DMS79 treated with DMSO at 0.1 percent for 48 hours (cell line): ENCODE measurements at regions not wholly inside any gene's neighbourhood (a gene's known extent, or its start where the extent isn't known, plus 50 kb on each side); places are given as distances from the start of the nearest gene placed in this dataset.

Experiments used
- DNase-seq: peaks from one replicate; lab custom pipeline; 2025; lab: John Stamatoyannopoulos, UW

DNA sequence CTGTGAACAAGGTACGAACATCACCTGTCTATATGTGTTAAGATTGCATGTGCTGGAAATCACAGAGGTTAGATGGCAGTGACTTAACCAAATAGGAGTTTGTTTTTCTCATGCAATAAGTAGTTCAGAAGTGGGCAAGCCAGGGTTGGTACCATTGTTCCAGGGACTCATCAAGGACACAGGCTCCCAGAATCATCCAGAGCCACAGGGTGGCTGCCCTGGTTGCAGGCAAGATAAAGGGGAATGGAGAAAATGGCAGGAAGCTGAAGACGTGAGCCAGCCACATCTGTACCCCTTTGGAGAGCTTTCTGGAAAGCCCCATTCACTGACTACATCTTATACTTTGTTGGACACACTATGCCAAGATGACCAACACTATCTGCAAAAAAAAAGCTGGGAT is 126.0 kb upstream of the IL12B start:
- no peak for DNase-seq

DNA sequence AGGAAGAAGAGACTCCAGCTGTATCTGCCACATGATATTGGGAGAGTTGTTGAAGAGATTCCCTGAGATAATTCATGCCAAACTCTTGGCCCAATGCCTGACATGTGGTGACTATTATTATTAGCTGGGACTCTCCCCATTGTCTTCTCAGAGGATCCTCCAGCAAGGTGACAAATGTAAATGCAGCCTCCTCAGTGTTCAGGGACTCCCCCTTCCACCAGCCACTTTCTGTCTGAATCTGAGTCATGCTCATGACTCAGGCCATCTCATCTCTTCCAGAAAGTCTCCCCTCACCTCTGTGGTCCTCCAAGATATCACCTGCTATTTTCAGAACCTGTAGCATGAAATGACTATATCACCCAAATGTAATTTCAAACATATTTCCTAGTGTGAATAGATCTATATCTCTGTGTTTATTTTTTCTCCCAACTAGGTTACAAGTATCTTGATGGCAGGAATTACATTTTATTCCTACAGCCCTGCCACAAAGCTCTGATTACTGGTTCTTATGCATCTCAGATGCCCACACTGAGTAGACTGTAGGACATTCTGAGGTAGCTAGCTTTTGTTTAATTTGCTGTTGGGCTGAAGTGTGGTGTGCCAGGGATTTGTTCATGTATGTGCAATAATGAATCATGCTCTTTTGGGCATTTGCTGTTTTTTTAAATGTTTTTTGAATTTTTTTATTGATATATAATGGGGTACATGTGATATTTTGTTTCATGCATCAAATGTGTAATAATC is 126.6 kb upstream of the IL12B start:
- DNase-seq, result no peak

DNA sequence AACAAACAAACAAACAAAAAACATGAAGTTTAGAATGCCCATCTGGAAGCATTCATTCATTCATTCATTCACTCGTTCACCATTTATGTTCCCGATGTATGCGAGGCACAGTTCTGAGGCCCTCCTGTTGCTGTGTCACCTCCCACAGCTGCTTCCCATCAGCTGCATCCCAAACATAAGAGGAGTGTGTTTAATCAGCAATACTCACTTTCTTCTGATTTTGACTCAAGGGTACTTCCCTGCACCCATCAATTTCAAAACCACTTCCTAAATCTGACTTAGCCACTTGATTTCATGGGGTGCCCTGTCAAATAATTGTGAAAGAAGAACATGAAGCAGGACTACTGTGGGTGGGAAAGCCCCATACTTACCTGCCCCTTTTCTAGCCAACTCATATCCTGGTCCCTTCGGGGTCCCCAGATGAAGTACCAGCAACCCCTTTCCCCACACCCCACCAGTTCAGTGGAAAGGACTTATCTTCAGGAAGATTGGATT is 128.0 kb upstream of the IL12B start:
- no peak for DNase-seq

DNA sequence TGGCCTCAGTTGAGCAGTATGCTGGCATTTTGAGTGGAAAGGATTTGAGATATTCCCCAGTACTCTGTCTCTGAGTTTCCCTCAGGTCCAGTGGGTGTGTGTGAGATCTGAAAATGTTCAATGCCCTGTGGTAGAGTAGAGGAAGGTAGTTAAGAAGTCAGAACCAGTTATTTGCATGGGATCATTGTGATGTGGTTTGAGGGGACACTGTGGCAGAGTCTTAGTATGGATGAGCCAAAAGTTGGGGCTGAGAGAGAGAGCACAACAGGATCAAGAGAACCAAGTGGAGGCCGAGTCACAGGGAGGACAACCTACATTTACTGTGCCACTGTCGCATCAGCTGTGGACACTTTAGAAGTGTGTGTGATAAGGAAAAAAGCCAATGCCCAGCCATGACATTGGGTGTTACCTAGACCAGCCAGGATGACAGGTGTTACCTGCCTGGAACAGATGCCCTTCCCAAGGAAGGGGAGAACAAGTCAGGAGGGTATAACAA is 128.9 kb upstream of the IL12B start:
- no peak for DNase-seq

DNA sequence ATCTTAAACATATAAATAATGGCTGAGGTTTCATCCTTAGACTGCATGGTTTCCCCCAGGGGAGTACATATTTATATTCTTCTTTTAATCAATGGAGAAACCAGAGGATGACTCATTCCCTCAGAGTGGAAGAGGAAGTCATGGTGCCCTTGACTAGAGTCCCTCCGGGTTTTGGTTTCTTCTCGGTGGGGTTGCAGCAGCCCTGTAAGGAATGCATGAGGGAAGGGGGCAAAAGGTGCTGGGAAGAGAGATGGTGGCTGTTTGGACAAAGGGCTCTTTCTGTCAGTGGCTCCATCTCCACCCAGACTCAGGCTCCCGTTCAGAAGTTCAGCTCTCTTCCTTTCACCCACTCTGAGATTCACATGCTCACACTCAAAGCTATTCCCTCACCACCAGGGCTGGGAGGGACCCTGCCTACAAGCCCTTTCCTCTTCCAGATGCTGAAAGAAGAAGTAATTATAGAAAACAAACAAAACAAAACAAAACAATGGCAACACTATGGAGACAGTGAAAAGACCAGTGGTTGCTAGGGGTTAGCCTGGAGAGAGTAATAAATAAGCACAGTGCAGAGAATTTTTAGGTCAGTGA is 129.8 kb upstream of the IL12B start:
- DNase-seq, result no peak

DNA sequence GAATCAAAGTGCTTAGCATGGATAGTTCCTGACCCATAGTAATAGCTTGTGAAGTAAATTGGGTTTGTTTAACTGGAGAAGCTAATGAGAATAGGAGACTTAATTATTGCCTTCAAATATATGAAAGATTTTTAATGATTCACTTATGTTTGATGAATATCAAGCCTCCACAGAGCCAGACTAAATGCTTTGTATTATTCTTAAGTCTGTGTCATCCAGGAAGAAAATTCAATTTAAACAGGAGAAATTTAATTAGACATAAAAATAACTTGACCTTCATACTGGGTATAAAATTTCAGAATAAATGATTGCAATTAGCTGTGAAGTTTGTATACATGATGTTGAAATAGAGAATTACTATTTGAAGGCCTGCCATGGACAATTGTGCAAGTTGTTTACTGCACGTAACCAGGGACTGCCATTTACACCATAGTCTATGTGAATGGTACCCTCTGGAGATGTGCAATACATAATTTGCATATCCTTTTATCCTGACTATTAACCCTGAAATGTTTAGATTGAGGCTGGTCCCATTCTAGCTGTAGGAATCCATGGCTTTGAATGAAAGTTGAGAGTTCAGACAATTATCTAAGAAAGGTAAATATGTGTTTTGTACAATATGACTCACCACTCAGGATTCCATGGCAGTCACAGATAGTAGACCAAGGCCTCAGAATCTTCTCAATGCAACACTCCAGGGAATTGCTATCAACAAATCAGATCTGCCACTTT is 133.5 kb upstream of the IL12B start:
- no peak for DNase-seq

DNA sequence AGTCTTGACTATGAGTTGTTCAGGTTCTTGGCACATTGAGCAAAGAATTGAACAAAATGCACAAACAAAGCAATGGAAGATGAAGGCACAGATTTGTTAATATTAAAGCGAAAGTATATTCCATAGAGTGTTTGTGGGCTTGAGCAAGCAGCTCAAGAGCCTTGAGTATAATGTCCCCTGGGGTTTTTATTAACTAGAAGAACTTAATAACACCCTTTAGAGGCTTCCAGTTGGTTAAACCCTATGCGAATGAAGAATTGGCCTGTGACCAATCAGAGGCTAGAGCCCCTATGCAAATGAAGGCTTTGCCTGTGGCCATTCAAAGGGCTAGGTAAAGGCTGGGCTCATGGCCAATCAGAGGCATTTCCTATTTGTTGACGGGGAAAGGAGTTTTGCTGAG is 135.3 kb upstream of the IL12B start:
- no peak for DNase-seq

DNA sequence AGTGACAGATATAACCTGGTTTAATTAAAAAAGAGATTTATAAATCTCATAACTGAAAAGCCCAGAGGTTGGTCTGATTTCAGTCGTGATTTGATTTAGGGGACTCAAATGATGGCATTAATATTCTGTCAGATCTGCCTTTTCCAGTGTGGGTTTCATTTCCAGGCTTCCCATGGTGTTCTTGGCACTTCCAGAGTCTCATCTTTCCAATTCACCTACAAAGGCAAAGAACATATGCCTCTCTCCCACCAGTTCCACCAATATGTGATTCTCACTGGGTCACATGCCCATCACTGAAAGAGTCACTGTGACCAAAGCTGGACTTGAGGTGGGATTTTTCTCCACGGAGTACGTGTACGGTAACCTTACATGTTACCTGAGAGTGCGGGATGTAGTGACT is 137.4 kb upstream of the IL12B start:
- no peak for DNase-seq

DNA sequence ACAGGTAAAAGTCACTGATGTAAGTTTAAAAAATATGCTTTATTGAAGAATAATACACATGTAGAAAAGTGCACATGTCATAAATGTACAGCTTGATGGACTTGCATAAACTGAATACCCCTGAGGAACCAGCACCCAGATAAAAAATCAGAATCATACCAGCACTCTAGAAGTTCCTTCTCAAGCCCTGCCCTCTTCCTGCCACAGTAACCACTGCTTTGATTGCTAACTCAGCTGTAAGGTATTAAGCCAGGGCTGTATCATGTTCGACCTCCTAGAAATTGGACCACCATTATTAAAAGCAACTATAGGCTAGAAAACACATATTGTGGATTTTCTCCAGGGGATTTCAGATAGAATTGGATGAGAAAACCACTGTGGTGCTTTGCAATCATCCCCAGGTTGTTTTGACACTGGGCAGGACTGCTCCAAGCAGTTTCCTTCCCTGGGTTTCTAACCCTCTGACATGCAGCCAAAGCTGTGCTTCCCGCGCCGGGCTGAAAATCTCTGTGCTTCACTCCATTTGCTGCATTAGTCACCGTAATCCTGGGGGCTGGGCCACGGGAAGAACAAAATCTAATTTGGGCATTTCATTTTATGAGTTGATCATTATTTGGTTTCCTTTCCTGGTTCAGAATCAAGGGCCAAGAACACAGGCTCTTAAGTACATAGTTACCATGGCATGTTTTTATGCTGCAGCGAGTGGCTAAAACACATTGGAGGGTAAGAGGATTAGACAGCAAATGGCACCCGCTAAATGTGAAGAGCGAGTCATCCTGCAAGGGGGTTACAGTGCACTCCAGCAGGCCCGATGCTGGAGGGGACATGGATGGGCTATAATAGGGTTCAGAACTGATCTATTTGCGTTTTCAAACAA is 139.4 kb upstream of the IL12B start:
- no peak for DNase-seq

DNA sequence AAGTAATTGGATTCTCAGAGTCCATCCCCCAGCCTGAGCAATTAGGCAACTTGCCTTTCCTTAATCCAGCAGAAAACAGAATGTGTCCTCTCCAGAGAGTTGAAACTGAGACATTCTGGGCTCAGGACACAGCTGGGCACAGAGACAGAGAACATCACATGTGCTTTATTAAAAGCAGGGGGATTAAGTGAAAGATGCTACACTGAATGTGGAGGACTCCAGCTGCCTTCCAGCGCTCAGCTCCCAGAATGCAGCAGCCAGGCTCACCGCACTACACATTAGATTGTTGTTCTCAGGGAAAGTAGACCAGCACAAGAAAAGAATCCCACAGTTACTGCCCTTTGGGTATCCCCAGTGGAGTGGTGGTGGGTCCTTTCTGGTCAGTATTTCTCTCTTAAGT is 141.6 kb upstream of the IL12B start:
- DNase-seq, result no peak

DNA sequence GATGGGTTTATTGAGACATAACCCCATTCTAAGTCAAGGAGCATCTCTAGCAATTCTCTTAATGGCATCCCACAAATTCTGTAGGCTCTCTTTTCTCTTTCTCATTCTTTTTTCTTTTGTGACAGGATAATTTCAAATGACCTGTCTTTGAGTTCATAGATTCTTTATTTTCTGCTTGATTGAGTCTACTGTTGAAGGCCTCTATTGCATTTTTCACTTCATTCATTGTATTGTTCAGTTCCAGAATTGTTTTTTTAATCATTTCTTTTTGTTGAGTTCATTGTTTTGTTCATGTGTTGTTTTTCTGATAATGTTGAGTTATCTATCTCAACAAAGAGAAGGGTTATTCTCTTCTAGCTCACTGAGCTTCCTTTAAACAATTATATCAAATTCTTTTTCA is 144.7 kb upstream of the IL12B start:
- DNase-seq, result no peak

DNA sequence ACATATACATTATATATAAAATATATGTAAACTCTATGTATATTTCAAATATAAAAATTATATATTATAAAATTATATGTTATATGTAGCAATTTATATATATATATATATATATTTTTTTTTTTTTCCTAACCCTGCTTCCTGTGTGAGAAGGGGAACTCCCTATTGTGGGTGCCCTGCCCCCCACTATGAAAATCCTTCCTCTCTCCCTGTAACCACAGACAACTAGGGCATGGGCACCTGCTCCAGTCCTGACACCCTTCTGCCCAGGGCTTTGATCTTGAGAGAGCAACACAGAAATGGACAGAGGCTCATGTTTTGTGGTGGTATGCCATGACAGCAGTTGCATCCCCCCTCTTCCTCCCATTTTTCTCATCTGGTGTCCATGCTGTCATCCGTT is 148.7 kb upstream of the IL12B start:
- no peak for DNase-seq

DNA sequence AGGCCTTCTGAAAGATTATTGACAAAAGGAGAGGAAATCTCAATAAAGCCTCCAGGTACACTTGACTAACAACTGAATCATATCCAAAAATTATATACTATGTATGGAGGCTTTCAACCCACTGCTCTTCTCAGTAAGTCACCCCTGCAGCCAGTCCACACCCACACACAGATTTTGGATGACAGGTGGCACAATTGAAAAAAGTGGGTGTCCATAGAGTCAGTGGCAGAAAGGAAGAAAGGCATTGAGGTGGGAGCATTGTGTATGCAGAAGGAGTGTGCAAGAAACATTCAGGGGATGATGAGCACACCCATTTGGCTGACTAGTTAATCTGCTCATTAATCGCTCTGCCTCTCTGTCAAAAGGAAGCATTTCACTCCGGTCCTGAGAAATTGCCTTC is 150.6 kb upstream of the IL12B start:
- DNase-seq, result no peak

DNA sequence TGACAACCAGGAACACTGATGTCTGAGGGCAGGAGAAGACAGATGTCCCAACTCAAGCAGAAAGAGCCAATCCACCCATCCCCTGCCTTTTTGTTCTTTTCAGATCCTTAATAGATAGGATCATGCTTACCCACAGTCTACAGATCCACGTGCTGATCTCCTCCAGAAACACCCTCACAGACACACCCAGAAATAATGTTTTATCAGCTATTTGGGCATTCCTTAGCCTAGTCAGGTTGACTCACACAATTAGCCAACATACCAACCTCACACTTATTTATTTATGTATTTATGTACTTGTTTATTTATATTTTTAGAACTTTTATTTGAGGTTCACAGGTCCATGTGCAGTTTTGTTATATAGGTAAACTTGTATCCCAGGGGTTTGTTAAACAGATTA is 151.5 kb upstream of the IL12B start:
- DNase-seq, result no peak

DNA sequence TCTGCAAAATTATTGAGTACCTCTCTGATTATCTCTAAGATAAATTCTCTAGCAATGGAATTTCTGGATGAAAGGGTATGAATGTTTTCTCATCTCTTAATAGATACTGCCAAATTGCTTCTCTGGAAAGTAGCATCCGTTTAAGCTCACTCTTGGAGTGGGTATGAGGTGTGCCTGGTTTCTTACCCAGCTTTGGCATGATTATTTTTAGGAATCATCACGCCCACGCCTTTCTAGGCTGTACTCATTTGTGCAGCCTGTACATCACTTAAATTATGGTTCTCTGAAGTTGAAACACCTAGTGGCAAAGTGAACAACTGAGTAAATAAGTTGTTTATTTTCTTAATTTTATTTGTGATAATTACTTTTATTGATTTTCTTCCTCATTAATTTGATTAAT is 156.5 kb upstream of the IL12B start:
- DNase-seq, result no peak

DNA sequence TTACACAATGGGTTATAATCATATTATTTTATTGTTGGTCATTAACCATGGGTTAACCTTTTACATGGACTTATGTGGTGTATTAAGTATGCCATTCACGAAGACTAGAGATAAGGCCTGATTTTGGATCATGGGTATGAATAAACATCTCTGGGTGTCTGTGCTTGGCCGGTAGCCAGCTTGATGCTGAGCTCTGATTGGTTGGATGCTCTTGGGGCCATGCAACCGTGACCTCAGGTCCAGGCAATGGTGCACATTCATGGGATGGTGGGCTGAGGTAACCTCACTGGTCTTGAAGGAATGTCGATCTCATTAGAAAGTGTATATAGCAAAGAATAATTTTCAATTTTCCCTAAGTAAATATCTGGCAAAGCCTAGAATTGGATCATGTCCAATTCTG is 158.2 kb upstream of the IL12B start:
- no peak for DNase-seq

DNA sequence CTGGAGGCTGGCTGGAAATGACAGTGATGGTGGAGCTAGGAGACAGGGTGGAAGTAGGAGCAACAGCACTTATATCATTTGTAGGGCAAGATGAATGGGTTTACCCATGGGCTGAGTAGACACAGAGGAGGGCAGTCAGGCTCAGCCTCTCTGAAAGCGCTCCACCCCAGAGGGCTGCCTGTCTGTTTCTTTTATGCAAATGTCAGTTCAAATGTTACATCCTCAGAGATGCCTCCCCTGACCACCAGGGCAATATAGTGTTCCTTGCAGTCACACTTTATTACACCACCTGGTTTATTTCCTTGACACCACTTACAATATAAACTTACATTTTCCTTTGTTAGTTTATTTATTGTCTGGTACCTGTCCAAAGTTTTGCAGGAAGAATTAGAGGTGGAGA is 159.5 kb upstream of the IL12B start:
- no peak for DNase-seq

DNA sequence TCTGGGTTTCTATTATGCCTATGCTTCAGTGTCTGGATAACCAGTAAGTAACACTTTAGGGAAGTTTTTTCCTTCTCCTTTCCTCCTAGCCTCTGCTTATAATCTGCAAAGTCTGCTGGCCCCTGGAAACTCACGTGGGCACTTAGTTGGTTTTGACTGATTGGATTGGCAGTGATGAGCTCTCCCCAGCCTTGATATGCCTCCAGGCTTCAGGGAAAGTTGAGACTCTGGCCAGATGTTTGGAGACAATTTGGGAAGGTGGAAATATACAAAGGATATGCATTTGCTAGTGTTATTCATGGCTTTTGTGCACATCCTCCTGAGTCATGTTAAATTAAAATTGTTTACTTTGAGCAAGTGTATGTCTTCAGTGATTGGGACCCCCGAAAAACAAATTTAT is 160.2 kb upstream of the IL12B start:
- DNase-seq, result no peak

DNA sequence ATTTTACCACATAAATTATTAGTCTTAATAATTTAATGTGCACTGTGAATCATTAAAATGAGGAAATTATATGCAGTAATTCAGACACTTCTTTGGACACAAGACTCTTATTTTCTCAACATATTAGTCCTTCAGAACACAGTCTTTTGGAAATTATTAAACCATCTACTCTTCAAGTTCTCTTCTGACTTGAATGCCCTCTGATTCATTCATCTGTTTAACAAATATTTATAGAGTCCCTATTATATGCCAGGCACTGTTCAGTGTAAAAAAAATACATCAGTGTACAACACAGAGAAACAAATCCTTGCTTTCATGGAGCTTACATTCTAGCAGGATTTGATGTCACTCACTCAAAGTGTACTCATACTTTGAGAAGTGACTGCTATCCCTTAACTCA is 163.4 kb upstream of the IL12B start:
- DNase-seq, result no peak

DNA sequence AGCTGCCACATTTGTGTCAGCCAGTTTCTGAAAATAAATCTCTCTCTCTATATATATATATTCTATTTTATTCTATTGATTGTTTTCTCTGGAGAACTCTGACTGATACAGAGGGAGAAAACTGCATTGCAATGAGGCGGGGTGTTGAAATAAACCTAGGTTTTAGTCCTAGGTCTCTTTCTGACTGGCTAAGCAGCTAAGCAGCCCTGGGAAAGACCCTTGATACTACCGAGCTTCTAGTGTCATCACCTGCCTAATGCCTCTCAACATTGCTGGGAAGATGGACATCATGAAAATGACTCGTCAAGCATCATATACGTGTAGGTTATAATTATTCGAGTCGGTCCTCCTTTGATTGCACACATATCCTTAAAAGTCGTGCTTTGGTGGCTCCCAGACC is 166.5 kb upstream of the IL12B start:
- no peak for DNase-seq

DNA sequence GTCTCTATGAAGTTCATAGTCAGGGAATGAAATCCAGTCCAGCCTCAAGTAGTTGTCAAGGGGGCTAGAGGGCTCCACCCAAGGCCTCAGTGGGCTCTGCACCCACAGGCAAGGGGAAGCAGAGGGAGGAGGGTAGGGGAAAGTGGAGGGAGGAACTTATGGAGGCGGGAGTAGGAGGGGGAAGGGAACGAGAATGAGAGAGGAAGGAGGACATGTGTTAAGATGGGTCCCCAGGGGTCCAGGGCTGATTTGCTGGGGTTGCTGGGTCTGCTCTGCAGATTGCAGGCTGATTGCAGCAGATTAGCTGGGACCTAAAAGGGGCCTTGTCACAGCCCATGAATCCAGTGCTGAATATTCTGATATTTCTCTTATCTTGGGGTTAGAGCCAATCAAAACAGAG is 166.9 kb upstream of the IL12B start:
- no peak for DNase-seq

DNA sequence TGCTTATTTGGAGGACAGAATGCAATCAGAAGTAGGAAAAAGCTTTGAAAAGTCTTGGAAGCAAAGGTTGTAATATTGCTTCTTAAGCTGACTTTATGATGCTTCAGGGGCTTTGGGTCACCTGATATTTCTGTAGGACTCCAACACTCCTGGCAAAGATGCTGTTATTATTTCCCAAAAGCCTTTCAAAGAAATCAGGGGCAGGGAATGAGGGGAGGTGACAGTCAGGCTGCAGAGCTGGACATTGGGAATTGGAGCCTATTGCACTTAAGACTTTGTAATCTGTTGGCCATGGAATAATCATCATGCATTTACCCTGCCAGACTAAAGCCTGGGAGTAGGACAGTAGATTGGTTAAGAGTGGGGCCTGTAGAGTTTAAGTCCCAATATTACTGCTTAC is 168.3 kb upstream of the IL12B start:
- no peak for DNase-seq
